ENCODE measurements at regions not wholly inside any gene's neighbourhood (a gene's known extent, or its start where the extent isn't known, plus 50 kb on each side); places are given as distances from the start of the nearest gene placed in this dataset.
"Not testable (repeated sequence)": the region's sequence is repeated elsewhere in the genome, so short reads cannot be mapped to it uniquely, and the experiment has no call there.

DNA sequence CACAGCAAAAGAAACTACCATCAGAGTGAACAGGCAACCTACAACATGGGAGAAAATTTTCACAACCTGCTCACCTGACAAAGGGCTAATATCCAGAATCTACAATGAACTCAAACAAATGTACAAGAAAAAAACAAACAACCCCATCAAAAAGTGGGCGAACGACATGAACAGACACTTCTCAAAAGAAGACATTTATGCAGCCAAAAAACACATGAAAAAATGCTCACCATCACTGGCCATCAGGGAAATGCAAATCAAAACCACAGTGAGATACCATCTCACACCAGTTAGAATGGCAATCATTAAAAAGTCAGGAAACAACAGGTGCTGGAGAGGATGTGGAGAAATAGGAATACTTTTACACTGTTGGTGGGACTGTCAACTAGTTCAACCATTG lies 207.8 kb downstream of the USP6NL start:
- no CpG with 5 or more reads among the region's 2 CpGs for WGBS (ENCODE audit: low lambda C conversion rate)
- H3K27ac ChIP-seq (ENCODE audit: low read depth in 2 of 2, low read length in 1 of 2); H3K9me3 ChIP-seq; H3K27me3 ChIP-seq (ENCODE audit: insufficient read depth); H3K79me2 ChIP-seq (ENCODE audit: insufficient read depth); H3K36me3 ChIP-seq (replicated peaks in 1 of 2; ENCODE audit: control insufficient read depth in 1 of 2, insufficient read depth in 2 of 2, low read length in 1 of 2); H2AFZ ChIP-seq (ENCODE audit: low read depth); H3K9me2 ChIP-seq; H3K4me1 ChIP-seq (ENCODE audit: control insufficient read depth in 1 of 2, insufficient read depth in 2 of 2, low read depth in 1 of 2, low read length in 1 of 2); POLR2A ChIA-PET; CTCF ChIA-PET; H4K20me1 ChIP-seq (ENCODE audit: insufficient read depth); DNase-seq; H3K9ac ChIP-seq; H3K4me2 ChIP-seq; H3K4me3 ChIP-seq (ENCODE audit: low read depth in 2 of 2, low read length in 1 of 2); H3F3A ChIP-seq (replicated peaks; ENCODE audit: insufficient read depth): not testable (repeated sequence)

DNA sequence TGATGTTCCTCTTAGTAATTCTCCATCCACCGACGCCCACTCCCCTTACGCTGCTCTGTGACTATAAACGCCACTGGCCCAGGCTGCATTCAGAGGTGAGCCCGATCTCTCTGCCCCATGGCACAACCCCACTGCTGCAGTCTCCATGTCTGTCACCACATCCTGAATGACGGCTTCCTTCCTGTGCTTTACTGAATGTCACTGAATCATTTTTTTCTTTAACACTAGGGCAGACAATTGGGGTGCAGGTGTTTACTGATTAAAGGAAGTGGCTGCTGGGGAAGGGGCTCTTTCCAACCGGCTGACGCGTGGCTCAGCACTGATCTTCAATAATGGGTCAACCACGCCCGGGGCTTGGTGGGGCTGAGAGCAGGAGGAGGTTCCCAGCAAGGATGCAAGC lies 208.3 kb downstream of the USP6NL start:
- no peaks in the 10 kb centered on the region for H3K4me1 ChIP-seq (ENCODE audit: control insufficient read depth in 1 of 2, insufficient read depth in 2 of 2, low read depth in 1 of 2, low read length in 1 of 2)
- no peak overlapping the region for H3K9ac ChIP-seq
- H3K36me3 ChIP-seq (replicated peaks in 1 of 2; ENCODE audit: control insufficient read depth in 1 of 2, insufficient read depth in 2 of 2, low read length in 1 of 2) = no peaks in the 10 kb centered on the region
- TF ChIP-seq RXRA (IDR thresholded peaks at IDR 0.05; ENCODE audit: borderline replicate concordance, low read depth) = no peak
- TF ChIP-seq SIN3A (IDR thresholded peaks at IDR 0.05; ENCODE audit: borderline replicate concordance, low read depth, low read length) = no peak
- TF ChIP-seq RFX5 (IDR thresholded peaks at IDR 0.05; ENCODE audit: low read length) = no peak
- TF ChIP-seq ELF1 (IDR thresholded peaks at IDR 0.05) = no peak
- TF ChIP-seq, protein P1, sequence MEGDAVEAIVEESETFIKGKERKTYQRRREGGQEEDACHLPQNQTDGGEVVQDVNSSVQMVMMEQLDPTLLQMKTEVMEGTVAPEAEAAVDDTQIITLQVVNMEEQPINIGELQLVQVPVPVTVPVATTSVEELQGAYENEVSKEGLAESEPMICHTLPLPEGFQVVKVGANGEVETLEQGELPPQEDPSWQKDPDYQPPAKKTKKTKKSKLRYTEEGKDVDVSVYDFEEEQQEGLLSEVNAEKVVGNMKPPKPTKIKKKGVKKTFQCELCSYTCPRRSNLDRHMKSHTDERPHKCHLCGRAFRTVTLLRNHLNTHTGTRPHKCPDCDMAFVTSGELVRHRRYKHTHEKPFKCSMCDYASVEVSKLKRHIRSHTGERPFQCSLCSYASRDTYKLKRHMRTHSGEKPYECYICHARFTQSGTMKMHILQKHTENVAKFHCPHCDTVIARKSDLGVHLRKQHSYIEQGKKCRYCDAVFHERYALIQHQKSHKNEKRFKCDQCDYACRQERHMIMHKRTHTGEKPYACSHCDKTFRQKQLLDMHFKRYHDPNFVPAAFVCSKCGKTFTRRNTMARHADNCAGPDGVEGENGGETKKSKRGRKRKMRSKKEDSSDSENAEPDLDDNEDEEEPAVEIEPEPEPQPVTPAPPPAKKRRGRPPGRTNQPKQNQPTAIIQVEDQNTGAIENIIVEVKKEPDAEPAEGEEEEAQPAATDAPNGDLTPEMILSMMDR (IDR thresholded peaks at IDR 0.05) = no peak
- TF ChIP-seq TEAD4 (IDR thresholded peaks at IDR 0.05; ENCODE audit: borderline replicate concordance, insufficient read depth) = no peak
- no peak for TF ChIP-seq EZH2phosphoT487 (IDR thresholded peaks at IDR 0.05; ENCODE audit: borderline replicate concordance, low read depth)
- no peak for TF ChIP-seq FOSL2 (IDR thresholded peaks at IDR 0.05; ENCODE audit: borderline replicate concordance, low read depth)
- TF ChIP-seq NFIC (IDR thresholded peaks at IDR 0.05; ENCODE audit: borderline replicate concordance) = no peak
- ChIA-PET POLR2A (no interaction called here), CTCF (no interaction called here)
- no peaks in the 10 kb centered on the region for H3F3A ChIP-seq (replicated peaks; ENCODE audit: insufficient read depth)
- H3K27ac ChIP-seq (ENCODE audit: low read depth in 2 of 2, low read length in 1 of 2) = no peak overlapping the region
- DNase-seq = no peak
- no peak overlapping the region for H3K4me2 ChIP-seq
- no peaks in the 10 kb centered on the region for H3K79me2 ChIP-seq (ENCODE audit: insufficient read depth)
- no peaks in the 10 kb centered on the region for H3K27me3 ChIP-seq (ENCODE audit: insufficient read depth)
- H3K4me3 ChIP-seq (ENCODE audit: low read depth in 2 of 2, low read length in 1 of 2) = no peak overlapping the region
- H4K20me1 ChIP-seq (ENCODE audit: insufficient read depth) = no peaks in the 10 kb centered on the region
- H2AFZ ChIP-seq (ENCODE audit: low read depth) = no peak overlapping the region
- no peaks in the 10 kb centered on the region for H3K9me2 ChIP-seq
- WGBS (ENCODE audit: low lambda C conversion rate) = 61% methylated on average over 11 of the region's 11 CpGs
- no peaks in the 10 kb centered on the region for H3K9me3 ChIP-seq

DNA sequence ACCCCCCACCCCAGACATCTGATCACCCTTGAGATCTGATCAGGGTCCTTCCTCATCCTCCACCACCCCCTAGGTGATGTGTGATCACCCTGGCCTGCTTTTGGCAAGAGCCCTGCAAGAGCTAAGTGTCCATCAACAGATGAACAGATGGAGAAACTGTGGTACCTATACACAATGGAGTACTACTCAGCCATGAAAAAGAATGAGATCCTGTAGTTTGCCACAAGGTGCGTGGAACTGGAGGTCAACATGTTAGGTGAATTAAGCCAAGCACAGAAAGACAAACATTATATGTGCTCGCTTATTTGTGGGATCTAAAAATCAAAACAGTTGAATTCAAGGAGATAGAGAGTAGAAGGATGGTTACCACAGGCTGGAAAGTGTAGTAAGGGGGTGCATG lies 209.1 kb downstream of the USP6NL start:
- H3K27me3 ChIP-seq (ENCODE audit: insufficient read depth) = no peaks in the 10 kb centered on the region
- H3K9me2 ChIP-seq = no peaks in the 10 kb centered on the region
- H3K9ac ChIP-seq = no peak overlapping the region
- no peaks in the 10 kb centered on the region for H3K4me1 ChIP-seq (ENCODE audit: control insufficient read depth in 1 of 2, insufficient read depth in 2 of 2, low read depth in 1 of 2, low read length in 1 of 2)
- H3K27ac ChIP-seq (ENCODE audit: low read depth in 2 of 2, low read length in 1 of 2) = no peak overlapping the region
- no peaks in the 10 kb centered on the region for H3K79me2 ChIP-seq (ENCODE audit: insufficient read depth)
- H3K4me3 ChIP-seq (ENCODE audit: low read depth in 2 of 2, low read length in 1 of 2) = no peak overlapping the region
- H2AFZ ChIP-seq (ENCODE audit: low read depth) = no peak overlapping the region
- POLR2A ChIA-PET = no interaction called here
- no peak overlapping the region for H3K4me2 ChIP-seq
- whole genome bisulfite sequencing (ENCODE audit: low lambda C conversion rate) = 15% methylated on average over 2 of the region's 2 CpGs
- DNase-seq = no peak
- H3K9me3 ChIP-seq = no peaks in the 10 kb centered on the region
- CTCF ChIA-PET = no interaction called here
- H3F3A ChIP-seq (replicated peaks; ENCODE audit: insufficient read depth) = no peaks in the 10 kb centered on the region
- H3K36me3 ChIP-seq (replicated peaks in 1 of 2; ENCODE audit: control insufficient read depth in 1 of 2, insufficient read depth in 2 of 2, low read length in 1 of 2) = no peaks in the 10 kb centered on the region
- no peaks in the 10 kb centered on the region for H4K20me1 ChIP-seq (ENCODE audit: insufficient read depth)
- TF ChIP-seq, protein P2, sequence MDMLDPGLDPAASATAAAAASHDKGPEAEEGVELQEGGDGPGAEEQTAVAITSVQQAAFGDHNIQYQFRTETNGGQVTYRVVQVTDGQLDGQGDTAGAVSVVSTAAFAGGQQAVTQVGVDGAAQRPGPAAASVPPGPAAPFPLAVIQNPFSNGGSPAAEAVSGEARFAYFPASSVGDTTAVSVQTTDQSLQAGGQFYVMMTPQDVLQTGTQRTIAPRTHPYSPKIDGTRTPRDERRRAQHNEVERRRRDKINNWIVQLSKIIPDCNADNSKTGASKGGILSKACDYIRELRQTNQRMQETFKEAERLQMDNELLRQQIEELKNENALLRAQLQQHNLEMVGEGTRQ (IDR thresholded peaks at IDR 0.05; ENCODE audit: borderline replicate concordance, low read depth, low read length) = no peak
- TF ChIP-seq FOSL2 (IDR thresholded peaks at IDR 0.05; ENCODE audit: borderline replicate concordance, low read depth) = no peak
- no peak for TF ChIP-seq GATA2 (CRISPR knock-in tag; IDR thresholded peaks at IDR 0.05)
- TF ChIP-seq, protein P3, sequence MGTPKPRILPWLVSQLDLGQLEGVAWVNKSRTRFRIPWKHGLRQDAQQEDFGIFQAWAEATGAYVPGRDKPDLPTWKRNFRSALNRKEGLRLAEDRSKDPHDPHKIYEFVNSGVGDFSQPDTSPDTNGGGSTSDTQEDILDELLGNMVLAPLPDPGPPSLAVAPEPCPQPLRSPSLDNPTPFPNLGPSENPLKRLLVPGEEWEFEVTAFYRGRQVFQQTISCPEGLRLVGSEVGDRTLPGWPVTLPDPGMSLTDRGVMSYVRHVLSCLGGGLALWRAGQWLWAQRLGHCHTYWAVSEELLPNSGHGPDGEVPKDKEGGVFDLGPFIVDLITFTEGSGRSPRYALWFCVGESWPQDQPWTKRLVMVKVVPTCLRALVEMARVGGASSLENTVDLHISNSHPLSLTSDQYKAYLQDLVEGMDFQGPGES (IDR thresholded peaks at IDR 0.05; ENCODE audit: low read depth, low read length) = no peak
- no peak for TF ChIP-seq GABPA (IDR thresholded peaks at IDR 0.05; ENCODE audit: low read depth)
- no peak for TF ChIP-seq MXI1 (IDR thresholded peaks at IDR 0.05; ENCODE audit: low read depth, low read length)
- no peak for TF ChIP-seq TEAD4 (IDR thresholded peaks at IDR 0.05; ENCODE audit: borderline replicate concordance, insufficient read depth)
- no peak for TF ChIP-seq SIN3A (IDR thresholded peaks at IDR 0.05; ENCODE audit: borderline replicate concordance, low read depth, low read length)
- TF ChIP-seq, protein P4, sequence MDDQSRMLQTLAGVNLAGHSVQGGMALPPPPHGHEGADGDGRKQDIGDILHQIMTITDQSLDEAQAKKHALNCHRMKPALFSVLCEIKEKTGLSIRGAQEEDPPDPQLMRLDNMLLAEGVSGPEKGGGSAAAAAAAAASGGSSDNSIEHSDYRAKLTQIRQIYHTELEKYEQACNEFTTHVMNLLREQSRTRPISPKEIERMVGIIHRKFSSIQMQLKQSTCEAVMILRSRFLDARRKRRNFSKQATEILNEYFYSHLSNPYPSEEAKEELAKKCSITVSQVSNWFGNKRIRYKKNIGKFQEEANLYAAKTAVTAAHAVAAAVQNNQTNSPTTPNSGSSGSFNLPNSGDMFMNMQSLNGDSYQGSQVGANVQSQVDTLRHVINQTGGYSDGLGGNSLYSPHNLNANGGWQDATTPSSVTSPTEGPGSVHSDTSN (IDR thresholded peaks at IDR 0.05) = no peak
- TF ChIP-seq NFIC (IDR thresholded peaks at IDR 0.05; ENCODE audit: borderline replicate concordance) = no peak
- TF ChIP-seq RCOR1 (IDR thresholded peaks at IDR 0.05; ENCODE audit: low read length) = no peak
- no peak for TF ChIP-seq TAF1 (IDR thresholded peaks at IDR 0.05; ENCODE audit: borderline replicate concordance, low read depth, low read length)
- TF ChIP-seq YY1 (IDR thresholded peaks at IDR 0.05; ENCODE audit: low read depth) = no peak

Measured in SK-N-SH (cell line).